ENCODE measurements at regions not wholly inside any gene's neighbourhood (a gene's known extent, or its start where the extent isn't known, plus 50 kb on each side); places are given as distances from the start of the nearest gene placed in this dataset.

- Histone ChIP-seq H4K20me1 (ENCODE audit: insufficient read depth) (no peaks in the 10 kb centered on the region), H3K4me2 (no peak overlapping the region), H3K79me2 (ENCODE audit: insufficient read depth, low read depth) (no peaks in the 10 kb centered on the region), H3K9ac (no peak overlapping the region), H2AFZ (ENCODE audit: low read depth) (no peak overlapping the region), H3K27me3 (ENCODE audit: insufficient read depth, low read depth) (no peaks in the 10 kb centered on the region), H3K4me1 (ENCODE audit: low read depth, poor library complexity, severe bottlenecking) (no peaks in the 10 kb centered on the region), H3K4me3 (IDR thresholded peaks at IDR 0.05; ENCODE audit: insufficient read depth, low read depth, low read length) (no peak overlapping the region), H3K36me3 (ENCODE audit: insufficient read depth) (no peaks in the 10 kb centered on the region), H3K27ac (no peak overlapping the region)
- TF ChIP-seq, protein P1, sequence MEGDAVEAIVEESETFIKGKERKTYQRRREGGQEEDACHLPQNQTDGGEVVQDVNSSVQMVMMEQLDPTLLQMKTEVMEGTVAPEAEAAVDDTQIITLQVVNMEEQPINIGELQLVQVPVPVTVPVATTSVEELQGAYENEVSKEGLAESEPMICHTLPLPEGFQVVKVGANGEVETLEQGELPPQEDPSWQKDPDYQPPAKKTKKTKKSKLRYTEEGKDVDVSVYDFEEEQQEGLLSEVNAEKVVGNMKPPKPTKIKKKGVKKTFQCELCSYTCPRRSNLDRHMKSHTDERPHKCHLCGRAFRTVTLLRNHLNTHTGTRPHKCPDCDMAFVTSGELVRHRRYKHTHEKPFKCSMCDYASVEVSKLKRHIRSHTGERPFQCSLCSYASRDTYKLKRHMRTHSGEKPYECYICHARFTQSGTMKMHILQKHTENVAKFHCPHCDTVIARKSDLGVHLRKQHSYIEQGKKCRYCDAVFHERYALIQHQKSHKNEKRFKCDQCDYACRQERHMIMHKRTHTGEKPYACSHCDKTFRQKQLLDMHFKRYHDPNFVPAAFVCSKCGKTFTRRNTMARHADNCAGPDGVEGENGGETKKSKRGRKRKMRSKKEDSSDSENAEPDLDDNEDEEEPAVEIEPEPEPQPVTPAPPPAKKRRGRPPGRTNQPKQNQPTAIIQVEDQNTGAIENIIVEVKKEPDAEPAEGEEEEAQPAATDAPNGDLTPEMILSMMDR (conservative IDR thresholded peaks at IDR 0.05; ENCODE audit: low read depth, low read length) = no peak
Measured at GRCh38 chr4:26267087-26267486, 53.7 kb upstream of the RBPJ start.

GRCh38 chr4:26268246-26268645 lies 52.6 kb upstream of the RBPJ start:
- Histone ChIP-seq H3K27me3 (ENCODE audit: insufficient read depth, low read depth) (no peaks in the 10 kb centered on the region), H3K4me3 (IDR thresholded peaks at IDR 0.05; ENCODE audit: insufficient read depth, low read depth, low read length) (no peak overlapping the region), H3K4me2 (no peak overlapping the region), H3K9ac (no peak overlapping the region), H3K79me2 (ENCODE audit: insufficient read depth, low read depth) (no peaks in the 10 kb centered on the region), H4K20me1 (ENCODE audit: insufficient read depth) (no peaks in the 10 kb centered on the region), H3K36me3 (ENCODE audit: insufficient read depth) (no peaks in the 10 kb centered on the region), H3K27ac (no peak overlapping the region), H2AFZ (ENCODE audit: low read depth) (no peak overlapping the region), H3K4me1 (ENCODE audit: low read depth, poor library complexity, severe bottlenecking) (no peaks in the 10 kb centered on the region)
- TF ChIP-seq, protein P1 (conservative IDR thresholded peaks at IDR 0.05; ENCODE audit: low read depth, low read length) = no peak

GRCh38 chr4:26269038-26269437 lies 51.8 kb upstream of the RBPJ start:
- H3K4me2 ChIP-seq = no peak overlapping the region

More at GRCh38 chr4:26269038-26269437, 51.8 kb upstream of the RBPJ start:
- Histone ChIP-seq H3K27ac (no peak overlapping the region), H3K27me3 (ENCODE audit: insufficient read depth, low read depth) (no peaks in the 10 kb centered on the region), H3K79me2 (ENCODE audit: insufficient read depth, low read depth) (no peaks in the 10 kb centered on the region), H3K4me1 (ENCODE audit: low read depth, poor library complexity, severe bottlenecking) (no peaks in the 10 kb centered on the region), H2AFZ (ENCODE audit: low read depth) (no peak overlapping the region), H4K20me1 (ENCODE audit: insufficient read depth) (no peaks in the 10 kb centered on the region), H3K36me3 (ENCODE audit: insufficient read depth) (no peaks in the 10 kb centered on the region), H3K9ac (no peak overlapping the region), H3K4me3 (IDR thresholded peaks at IDR 0.05; ENCODE audit: insufficient read depth, low read depth, low read length) (no peak overlapping the region)
- TF ChIP-seq, protein P1 (conservative IDR thresholded peaks at IDR 0.05; ENCODE audit: low read depth, low read length) = no peak

Data from KMS-11 (cell line).